Vagina (tissue), 2 donors: ENCODE measurements at regions not wholly inside any gene's neighbourhood (a gene's known extent, or its start where the extent isn't known, plus 50 kb on each side); places are given as distances from the start of the nearest gene placed in this dataset.

Experiments used
- DNase-seq, 2 donors: peaks; one replicate each; pipeline ENCODE4 v3.0.0-alpha.2; 2017; ENCODE audit errors: extremely low spot score in 2 of 2
- H3K27ac ChIP-seq: fragments of 200-600 bp; sonication (generic); one replicate; pipeline ENCODE4 v1.5.1; 2019
- H3K27me3 ChIP-seq: fragments of 200-600 bp; sonication (generic); one replicate; pipeline ENCODE4 v1.5.1; 2019
- H3K36me3 ChIP-seq, 2 donors: fragments of 200-600 bp; sonication (generic); one replicate each; pipeline ENCODE4 v1.5.1; 2017 to 2019
- H3K4me1 ChIP-seq: fragments of 200-600 bp; sonication (generic); one replicate; pipeline ENCODE4 v1.5.1; 2019
- H3K4me3 ChIP-seq, 2 donors: fragments of 200-600 bp; sonication (generic); 1 replicate in 1 of 2; 2 replicates in 1 of 2; pipeline ENCODE4 v1.5.1; 2016 to 2019
- H3K9me3 ChIP-seq: fragments of 200-600 bp; sonication (generic); one replicate; pipeline ENCODE4 v1.5.1; 2019
- CTCF ChIP-seq, 3 experiments: fragments of 450-650 bp in 2 of 3; fragments of 200-600 bp in 1 of 3; sonication (generic) in 1 of 3; IDR thresholded peaks; one replicate each; pipeline ENCODE4 v1.5.1; 2017 to 2019; ENCODE audit warnings: antibody characterized with exemption in 3 of 3, mild to moderate bottlenecking in 2 of 3, moderate library complexity in 2 of 3
- POLR2A ChIP-seq, 2 donors: fragments of 450-650 bp; IDR thresholded peaks; one replicate each; pipeline ENCODE4 v1.6.1; 2017; ENCODE audit warnings: antibody characterized with exemption in 2 of 2, mild to moderate bottlenecking in 2 of 2, moderate library complexity in 2 of 2
- POLR2AphosphoS5 ChIP-seq, 2 donors: sonication (generic); formaldehyde crosslinking; IDR thresholded peaks; one replicate each; pipeline ENCODE4 v1.9.0; 2017; ENCODE audit warnings: antibody characterized with exemption in 2 of 2, mild to moderate bottlenecking in 2 of 2, low read depth in 1 of 2; ENCODE audit not compliant: insufficient read depth in 1 of 2
- intact Hi-C: fragments of 100-400 bp; cut with DNase I; formaldehyde crosslinking; loops from one replicate; pipeline ENCODE4 v1.15.1; 2023

GRCh38 chr20:19858466-19859371 is 100.7 kb downstream of the RIN2 start:
- H3K9me3 ChIP-seq: no peaks in the 10 kb centered on the region

GRCh38 chr20:19859444-19859843 is 101.4 kb downstream of the RIN2 start:
- TF ChIP-seq POLR2AphosphoS5 (IDR thresholded peaks at IDR 0.05; ENCODE audit: insufficient read depth in 1 of 2, low read depth in 1 of 2) (no peak), POLR2A (IDR thresholded peaks at IDR 0.05) (no peak), CTCF (IDR thresholded peaks at IDR 0.05) (no peak)
- H3K36me3 ChIP-seq: no peaks in the 10 kb centered on the region
- no peak for DNase-seq
- no peak overlapping the region for H3K27ac ChIP-seq
- H3K4me3 ChIP-seq: no peak overlapping the region
- no peaks in the 10 kb centered on the region for H3K4me1 ChIP-seq
- no peaks in the 10 kb centered on the region for H3K27me3 ChIP-seq
- intact Hi-C loops: no loop called here
- no peaks in the 10 kb centered on the region for H3K9me3 ChIP-seq

More at GRCh38 chr20:19858466-19859371, 100.7 kb downstream of the RIN2 start:
- Histone ChIP-seq H3K27ac (no peak overlapping the region), H3K4me3 (no peak overlapping the region), H3K27me3 (no peaks in the 10 kb centered on the region), H3K4me1 (no peaks in the 10 kb centered on the region), H3K36me3 (no peaks in the 10 kb centered on the region)
- intact Hi-C loops: no loop called here
- TF ChIP-seq POLR2AphosphoS5 (IDR thresholded peaks at IDR 0.05; ENCODE audit: insufficient read depth in 1 of 2, low read depth in 1 of 2) (no peak), POLR2A (IDR thresholded peaks at IDR 0.05) (no peak), CTCF (IDR thresholded peaks at IDR 0.05) (no peak)
- no peak for DNase-seq

GRCh38 chr20:19860737-19861136 is 102.7 kb downstream of the RIN2 start:
- TF ChIP-seq CTCF (IDR thresholded peaks at IDR 0.05): no peak
- no peaks in the 10 kb centered on the region for H3K27me3 ChIP-seq
- H3K4me3 ChIP-seq: no peak overlapping the region
- no peaks in the 10 kb centered on the region for H3K36me3 ChIP-seq
- no peaks in the 10 kb centered on the region for H3K9me3 ChIP-seq
- intact Hi-C loops: no loop called here
- H3K27ac ChIP-seq: no peak overlapping the region
- DNase-seq: no peak
- no peaks in the 10 kb centered on the region for H3K4me1 ChIP-seq

GRCh38 chr20:19861147-19861759 is 103.2 kb downstream of the RIN2 start:
- H3K36me3 ChIP-seq: no peaks in the 10 kb centered on the region
- H3K4me1 ChIP-seq: no peaks in the 10 kb centered on the region
- H3K9me3 ChIP-seq: no peaks in the 10 kb centered on the region
- DNase-seq: no peak
- intact Hi-C loops: no loop called here
- no peak overlapping the region for H3K4me3 ChIP-seq
- no peak overlapping the region for H3K27ac ChIP-seq
- TF ChIP-seq POLR2AphosphoS5 (IDR thresholded peaks at IDR 0.05; ENCODE audit: insufficient read depth in 1 of 2, low read depth in 1 of 2) (no peak), POLR2A (IDR thresholded peaks at IDR 0.05) (no peak), CTCF (IDR thresholded peaks at IDR 0.05) (no peak)
- H3K27me3 ChIP-seq: no peaks in the 10 kb centered on the region

GRCh38 chr20:19864130-19864529 is 106.1 kb downstream of the RIN2 start:
- no peak for TF ChIP-seq POLR2AphosphoS5 (IDR thresholded peaks at IDR 0.05; ENCODE audit: insufficient read depth in 1 of 2, low read depth in 1 of 2)
- no peak for TF ChIP-seq CTCF (IDR thresholded peaks at IDR 0.05)
- no peak for TF ChIP-seq POLR2A (IDR thresholded peaks at IDR 0.05)
- no peak for DNase-seq
- intact Hi-C loops: no loop called here
- Histone ChIP-seq H3K27ac (no peak overlapping the region), H3K4me3 (no peak overlapping the region), H3K9me3 (no peaks in the 10 kb centered on the region), H3K27me3 (no peaks in the 10 kb centered on the region), H3K36me3 (no peaks in the 10 kb centered on the region), H3K4me1 (no peaks in the 10 kb centered on the region)
